ENCODE measurements at regions not wholly inside any gene's neighbourhood (a gene's known extent, or its start where the extent isn't known, plus 50 kb on each side); places are given as distances from the start of the nearest gene placed in this dataset.

DNA sequence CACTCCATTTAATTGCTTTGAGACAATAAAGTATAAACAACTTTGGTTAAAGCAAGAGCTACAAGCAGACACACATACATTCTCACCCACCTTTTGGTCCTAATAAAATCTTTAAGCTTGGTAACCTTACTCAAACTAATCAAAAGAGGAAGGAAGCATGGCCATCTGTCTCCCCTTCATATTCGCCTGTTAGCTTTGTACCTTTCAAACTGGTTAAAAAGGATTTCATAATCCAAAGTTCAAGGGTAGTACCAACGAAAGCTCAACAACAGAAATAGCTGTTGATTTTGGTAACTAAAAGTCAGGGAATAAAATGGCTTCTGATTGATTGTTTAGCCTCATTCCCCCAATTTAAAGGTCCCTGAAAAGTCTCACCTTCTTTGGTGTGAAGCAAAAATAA, 456.9 kb downstream of the BCAT1 start:
- Histone ChIP-seq H3K4me1 (ENCODE audit: insufficient read depth, low read length) (peaks cover 5% of the 10 kb centered on the region), H3K9me3 (ENCODE audit: low read length) (no peaks in the 10 kb centered on the region), H3K27me3 (ENCODE audit: insufficient read depth, low read length) (no peaks in the 10 kb centered on the region), H3K4me3 (ENCODE audit: low read length) (no peak overlapping the region), H3K36me3 (ENCODE audit: insufficient read depth, low read length) (no peaks in the 10 kb centered on the region), H2AFZ (ENCODE audit: low read depth, low read length) (no peak overlapping the region)

DNA sequence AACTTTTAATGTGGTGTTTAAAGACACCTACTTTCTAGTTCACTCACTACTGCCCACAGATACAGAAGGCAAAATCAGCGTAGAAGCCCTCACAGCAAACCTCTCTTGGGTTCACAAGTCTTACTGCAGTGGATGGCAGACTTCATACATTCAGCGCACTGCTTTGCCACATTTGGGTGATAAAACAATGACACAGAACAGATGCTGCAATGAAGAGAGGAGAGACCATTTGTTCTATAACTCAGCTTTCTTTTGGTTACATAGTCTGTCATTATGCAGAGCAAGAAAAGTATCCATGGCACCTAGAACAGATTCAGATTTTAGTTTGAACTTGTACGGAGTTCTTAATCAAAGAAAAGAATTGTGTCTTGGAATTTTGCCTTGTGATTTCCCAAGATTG, 459.0 kb downstream of the BCAT1 start:
- Histone ChIP-seq H3K4me1 (ENCODE audit: insufficient read depth, low read length) (peaks cover 5% of the 10 kb centered on the region), H2AFZ (ENCODE audit: low read depth, low read length) (no peak overlapping the region), H3K4me3 (ENCODE audit: low read length) (no peak overlapping the region), H3K27me3 (ENCODE audit: insufficient read depth, low read length) (no peaks in the 10 kb centered on the region), H3K9me3 (ENCODE audit: low read length) (no peaks in the 10 kb centered on the region), H3K36me3 (ENCODE audit: insufficient read depth, low read length) (no peaks in the 10 kb centered on the region)

DNA sequence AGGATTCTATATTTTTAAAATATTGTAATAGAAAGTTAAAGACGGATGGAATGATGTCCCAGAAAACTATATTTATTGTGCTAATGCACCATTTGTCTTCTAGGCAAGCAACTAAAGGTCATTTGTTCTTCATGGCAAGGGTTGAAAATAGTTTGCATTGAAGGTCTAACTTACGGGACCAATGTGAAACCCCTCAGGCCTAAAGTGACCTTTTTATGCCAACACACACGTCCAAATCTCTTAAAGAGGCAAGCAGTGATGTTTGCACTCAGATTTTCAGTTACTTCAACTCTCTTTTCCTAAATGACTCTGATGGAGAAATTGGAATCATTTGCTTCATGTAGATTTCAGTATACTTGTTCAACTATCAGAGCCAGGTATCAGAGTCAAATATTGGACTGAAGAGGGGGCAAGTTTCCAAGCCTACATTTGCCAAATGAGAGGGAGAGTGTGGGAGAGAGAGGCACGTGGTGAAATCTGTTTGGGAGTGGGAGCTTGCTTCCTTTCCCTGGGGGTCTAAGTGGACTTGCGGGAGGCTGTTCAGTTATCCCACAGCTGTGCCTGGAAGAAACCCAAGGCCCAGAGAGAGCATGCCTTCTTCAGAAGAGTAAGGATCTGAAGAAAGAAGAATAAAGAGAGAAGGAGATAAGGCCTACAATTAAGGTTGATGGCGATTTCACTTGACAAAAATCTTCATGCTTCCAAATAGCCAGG, 459.8 kb downstream of the BCAT1 start:
- Histone ChIP-seq H3K4me1 (ENCODE audit: insufficient read depth, low read length) (peaks cover 5% of the 10 kb centered on the region), H2AFZ (ENCODE audit: low read depth, low read length) (no peak overlapping the region), H3K36me3 (ENCODE audit: insufficient read depth, low read length) (no peaks in the 10 kb centered on the region), H3K27me3 (ENCODE audit: insufficient read depth, low read length) (no peaks in the 10 kb centered on the region), H3K9me3 (ENCODE audit: low read length) (no peaks in the 10 kb centered on the region), H3K4me3 (ENCODE audit: low read length) (no peak overlapping the region)

DNA sequence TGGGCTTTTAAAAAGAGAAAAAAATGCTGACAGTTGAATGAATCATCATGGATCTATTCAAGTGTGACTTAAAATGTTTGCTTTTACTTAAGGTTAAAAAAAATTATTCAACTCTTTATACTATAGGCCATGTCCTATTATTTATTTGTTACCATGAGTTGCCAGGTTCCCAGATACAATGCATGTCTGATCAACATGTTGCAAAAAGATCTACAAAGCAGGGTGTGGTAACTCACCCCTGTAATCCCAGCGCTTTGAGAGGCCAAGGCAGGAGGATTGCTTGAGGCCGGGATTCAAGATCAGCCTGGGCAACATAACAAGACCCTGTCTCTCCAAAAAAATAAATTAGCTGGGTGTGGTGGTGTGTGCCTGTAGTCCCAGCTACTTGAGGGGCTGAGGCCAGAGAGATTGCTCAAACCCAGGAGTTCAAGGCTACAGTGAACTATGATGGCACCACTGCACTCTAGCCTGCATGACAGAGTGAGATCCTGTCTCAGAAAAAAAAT, 460.8 kb downstream of the BCAT1 start:
- no peak overlapping the region for H3K4me3 ChIP-seq (ENCODE audit: low read length)

DNA sequence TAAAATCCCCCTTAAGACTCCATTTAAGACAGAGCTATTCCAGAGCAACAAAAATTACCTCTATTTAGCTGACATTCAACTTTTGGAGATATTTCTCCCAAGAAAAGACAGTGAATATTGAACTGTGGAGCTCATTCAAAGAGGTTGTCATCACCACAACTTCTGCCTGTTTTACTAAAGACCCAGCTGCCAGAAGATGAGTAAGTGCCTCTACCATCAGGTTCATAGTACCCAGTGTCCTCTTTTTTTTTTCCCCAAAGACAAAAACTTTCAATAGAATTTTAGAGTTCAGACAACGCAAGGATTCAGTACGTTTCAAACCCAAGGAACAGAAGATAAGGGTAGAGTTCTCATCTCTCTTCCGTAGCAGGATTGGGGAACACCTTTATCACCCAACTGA, 461.3 kb downstream of the BCAT1 start:
- H2AFZ ChIP-seq (ENCODE audit: low read depth, low read length), result no peak overlapping the region
- no peak overlapping the region for H3K4me3 ChIP-seq (ENCODE audit: low read length)
- H3K27me3 ChIP-seq (ENCODE audit: insufficient read depth, low read length), result no peaks in the 10 kb centered on the region
- H3K36me3 ChIP-seq (ENCODE audit: insufficient read depth, low read length), result no peaks in the 10 kb centered on the region
- no peaks in the 10 kb centered on the region for H3K9me3 ChIP-seq (ENCODE audit: low read length)
- peaks cover 5% of the 10 kb centered on the region for H3K4me1 ChIP-seq (ENCODE audit: insufficient read depth, low read length)

More for the DNA sequence above, 460.8 kb downstream of the BCAT1 start:
- Histone ChIP-seq H2AFZ (ENCODE audit: low read depth, low read length) (no peak overlapping the region), H3K27me3 (ENCODE audit: insufficient read depth, low read length) (no peaks in the 10 kb centered on the region), H3K9me3 (ENCODE audit: low read length) (no peaks in the 10 kb centered on the region), H3K4me1 (ENCODE audit: insufficient read depth, low read length) (peaks cover 5% of the 10 kb centered on the region), H3K36me3 (ENCODE audit: insufficient read depth, low read length) (no peaks in the 10 kb centered on the region)

DNA sequence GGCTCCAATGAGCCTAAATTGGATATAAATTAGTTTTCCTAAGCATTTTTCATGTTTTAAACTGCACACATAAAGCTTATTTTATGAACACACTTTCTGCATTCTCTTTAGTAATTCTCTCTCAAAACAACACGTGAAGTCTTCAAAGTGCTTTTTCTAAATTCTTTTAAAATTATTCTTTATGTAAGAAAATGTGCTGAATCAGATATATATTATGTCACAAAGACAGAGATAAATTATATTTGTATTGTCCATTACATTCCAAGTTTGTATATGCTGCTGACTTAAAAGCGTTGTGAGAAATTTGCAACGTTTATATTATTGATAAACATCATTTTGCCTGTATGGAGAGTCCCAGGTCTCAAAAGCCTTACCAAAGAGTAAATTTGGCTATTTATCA, 465.2 kb downstream of the BCAT1 start:
- Histone ChIP-seq H3K4me1 (ENCODE audit: insufficient read depth, low read length) (peaks cover 9% of the 10 kb centered on the region), H3K36me3 (ENCODE audit: insufficient read depth, low read length) (peaks cover 3% of the 10 kb centered on the region), H3K27me3 (ENCODE audit: insufficient read depth, low read length) (no peaks in the 10 kb centered on the region), H3K9me3 (ENCODE audit: low read length) (peaks cover 2% of the 10 kb centered on the region), H2AFZ (ENCODE audit: low read depth, low read length) (no peak overlapping the region), H3K4me3 (ENCODE audit: low read length) (no peak overlapping the region)

DNA sequence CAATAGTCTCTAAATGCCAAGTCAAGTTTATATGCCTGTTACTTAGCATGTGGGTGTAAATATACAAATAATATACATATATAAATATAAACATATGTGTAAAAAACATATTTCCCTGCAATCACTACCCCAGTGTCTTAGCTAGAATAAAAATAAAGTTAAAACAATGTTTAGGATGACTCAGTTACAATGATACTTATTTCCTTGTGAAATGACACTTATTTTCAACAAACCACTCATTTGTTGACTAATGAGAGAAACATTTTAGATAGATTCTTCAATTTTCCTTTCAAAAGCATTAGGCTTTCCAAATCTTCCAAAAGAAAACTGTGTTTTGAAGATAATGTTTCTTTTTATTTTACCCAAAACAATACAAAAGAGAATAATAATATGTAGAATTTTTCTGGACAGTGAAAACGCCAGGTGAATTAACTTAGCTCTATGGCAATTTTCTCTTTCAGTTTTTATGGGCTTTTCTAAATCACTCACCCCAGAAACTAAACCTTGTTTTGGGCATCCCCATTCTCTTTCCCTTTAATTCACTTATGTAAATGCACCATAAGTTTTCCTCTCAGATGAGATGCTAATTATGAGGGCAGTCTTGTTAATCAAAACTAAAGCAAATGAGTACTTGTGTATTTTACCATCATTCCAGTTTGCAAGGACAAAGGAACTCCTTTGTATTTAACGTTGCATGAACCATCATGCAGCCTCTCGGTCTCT, 465.9 kb downstream of the BCAT1 start:
- peaks cover 3% of the 10 kb centered on the region for H3K36me3 ChIP-seq (ENCODE audit: insufficient read depth, low read length)
- H3K27me3 ChIP-seq (ENCODE audit: insufficient read depth, low read length), result no peaks in the 10 kb centered on the region
- H3K4me1 ChIP-seq (ENCODE audit: insufficient read depth, low read length), result peaks cover 15% of the 10 kb centered on the region
- H3K4me3 ChIP-seq (ENCODE audit: low read length), result no peak overlapping the region
- no peak overlapping the region for H2AFZ ChIP-seq (ENCODE audit: low read depth, low read length)
- peaks cover 2% of the 10 kb centered on the region for H3K9me3 ChIP-seq (ENCODE audit: low read length)

DNA sequence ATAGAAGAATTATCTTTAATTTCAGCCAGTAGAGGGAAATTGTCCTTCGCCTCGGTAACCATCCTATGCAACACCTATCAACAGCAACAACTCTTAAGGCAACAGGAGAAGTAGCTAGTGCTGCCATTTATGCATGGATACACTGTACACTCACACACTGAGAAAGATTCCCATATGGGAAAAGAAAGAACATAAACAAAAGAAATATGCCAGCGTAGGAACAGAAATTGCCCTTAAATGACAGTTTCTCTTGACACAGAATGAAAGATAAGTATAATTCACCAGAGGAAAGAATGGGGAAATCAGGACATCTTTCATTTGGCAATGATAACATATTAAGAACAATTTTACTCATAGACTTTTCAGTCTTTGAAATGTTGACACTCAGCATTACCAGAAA, 466.9 kb downstream of the BCAT1 start:
- no peaks in the 10 kb centered on the region for H3K27me3 ChIP-seq (ENCODE audit: insufficient read depth, low read length)
- no peak overlapping the region for H3K4me3 ChIP-seq (ENCODE audit: low read length)

DNA sequence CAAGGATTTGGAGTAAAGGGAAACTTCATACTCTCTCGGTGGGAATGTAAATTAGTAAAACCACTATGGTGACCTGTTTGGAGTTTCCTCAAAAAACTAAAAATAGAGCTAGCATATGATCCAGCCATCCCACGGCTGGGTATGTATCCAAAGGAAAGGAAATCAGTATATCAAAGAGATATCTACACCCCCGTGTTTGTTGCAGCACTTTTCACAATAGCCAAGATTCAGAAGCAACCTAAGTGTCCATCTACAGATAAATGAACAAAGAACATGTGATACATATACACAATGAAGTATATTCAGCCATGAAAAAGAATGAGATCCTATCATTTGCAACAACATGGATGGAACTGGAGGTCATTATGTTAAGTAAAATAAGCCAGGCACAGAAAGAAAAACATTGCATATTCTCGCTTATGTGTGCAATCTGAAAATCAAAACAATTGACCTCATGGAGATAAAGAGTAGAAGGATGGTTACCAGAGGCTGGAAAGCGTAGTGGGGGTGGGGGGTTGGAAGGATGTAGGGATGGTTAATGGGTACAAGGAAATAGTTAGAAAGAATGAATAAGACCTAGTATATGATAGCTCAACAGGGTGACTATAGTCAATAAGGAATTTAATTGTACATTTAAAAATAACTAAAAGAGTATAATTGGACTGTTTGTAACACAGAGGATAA, 468.0 kb downstream of the BCAT1 start:
- Histone ChIP-seq H3K4me1 (ENCODE audit: insufficient read depth, low read length) (peaks cover 18% of the 10 kb centered on the region), H3K27me3 (ENCODE audit: insufficient read depth, low read length) (no peaks in the 10 kb centered on the region), H2AFZ (ENCODE audit: low read depth, low read length) (no peak overlapping the region), H3K36me3 (ENCODE audit: insufficient read depth, low read length) (peaks cover 5% of the 10 kb centered on the region), H3K9me3 (ENCODE audit: low read length) (peaks cover 2% of the 10 kb centered on the region), H3K4me3 (ENCODE audit: low read length) (no peak overlapping the region)

More for the DNA sequence above, 466.9 kb downstream of the BCAT1 start:
- Histone ChIP-seq H3K4me1 (ENCODE audit: insufficient read depth, low read length) (peaks cover 18% of the 10 kb centered on the region), H2AFZ (ENCODE audit: low read depth, low read length) (no peak overlapping the region), H3K9me3 (ENCODE audit: low read length) (peaks cover 2% of the 10 kb centered on the region), H3K36me3 (ENCODE audit: insufficient read depth, low read length) (peaks cover 3% of the 10 kb centered on the region)

DNA sequence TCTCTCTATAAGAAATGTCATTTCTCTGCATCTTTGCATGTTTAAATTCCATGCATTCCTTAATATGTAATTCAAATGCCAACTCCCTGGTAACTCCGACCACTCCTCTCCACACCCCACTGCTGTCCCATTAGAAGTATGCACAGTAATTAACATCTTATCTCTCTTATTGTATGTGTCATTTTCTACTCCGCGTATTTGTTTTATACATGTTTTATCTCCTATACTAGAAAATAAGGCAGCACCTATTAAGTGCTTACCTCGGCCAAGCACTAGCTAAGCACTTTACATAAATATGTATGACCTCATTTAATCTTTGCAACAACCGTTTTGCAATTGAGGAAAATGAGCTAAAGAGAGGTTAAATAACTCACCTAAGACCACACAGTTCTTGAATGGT, 469.8 kb downstream of the BCAT1 start:
- H3K9me3 ChIP-seq (ENCODE audit: low read length), result peaks cover 5% of the 10 kb centered on the region
- no peak overlapping the region for H3K4me3 ChIP-seq (ENCODE audit: low read length)
- H2AFZ ChIP-seq (ENCODE audit: low read depth, low read length), result no peak overlapping the region
- H3K27me3 ChIP-seq (ENCODE audit: insufficient read depth, low read length), result no peaks in the 10 kb centered on the region
- peaks cover 5% of the 10 kb centered on the region for H3K36me3 ChIP-seq (ENCODE audit: insufficient read depth, low read length)
- H3K4me1 ChIP-seq (ENCODE audit: insufficient read depth, low read length), result peaks cover 18% of the 10 kb centered on the region

DNA sequence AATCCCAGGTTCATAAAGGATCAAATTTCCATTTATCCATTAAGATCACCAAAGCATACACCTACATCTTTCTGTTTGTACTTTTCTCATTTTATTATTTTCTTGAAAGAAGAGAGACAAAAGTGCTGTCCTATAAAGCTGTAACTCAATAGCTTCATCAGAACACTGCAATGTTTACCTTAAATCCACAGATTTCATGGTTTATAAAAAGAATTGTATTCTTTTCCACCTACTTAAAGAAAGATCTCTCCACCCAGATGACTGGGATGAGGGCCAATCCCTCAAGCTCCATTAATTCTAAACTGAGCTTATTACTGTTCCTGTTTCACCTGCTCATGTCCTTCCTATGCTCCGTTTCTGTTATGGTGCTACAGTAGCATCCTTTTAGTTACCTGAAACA, 470.6 kb downstream of the BCAT1 start:
- Histone ChIP-seq H3K4me1 (ENCODE audit: insufficient read depth, low read length) (peaks cover 18% of the 10 kb centered on the region), H3K9me3 (ENCODE audit: low read length) (peaks cover 5% of the 10 kb centered on the region), H3K36me3 (ENCODE audit: insufficient read depth, low read length) (peaks cover 5% of the 10 kb centered on the region)

DNA sequence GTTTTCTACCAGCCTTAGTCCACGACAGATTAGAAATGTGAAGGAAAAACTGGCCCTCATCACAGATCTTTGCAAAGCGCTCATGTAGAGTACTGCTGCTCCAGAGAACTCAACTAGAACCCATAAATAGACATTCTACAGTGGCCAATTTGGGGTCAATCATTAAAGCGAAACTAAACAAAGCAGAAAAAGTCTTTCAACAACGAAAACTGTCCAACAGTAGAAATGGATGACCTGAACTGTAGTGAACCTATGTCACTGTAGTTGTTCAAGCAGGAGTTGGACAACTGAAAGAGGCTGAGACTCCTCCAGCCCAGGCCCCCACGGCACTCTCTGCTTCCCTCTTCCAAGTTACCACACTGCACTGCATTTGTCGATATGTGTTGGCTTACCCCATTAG, 472.6 kb downstream of the BCAT1 start:
- H3K36me3 ChIP-seq (ENCODE audit: insufficient read depth, low read length), result peaks cover 2% of the 10 kb centered on the region
- peaks cover 18% of the 10 kb centered on the region for H3K4me1 ChIP-seq (ENCODE audit: insufficient read depth, low read length)
- no peak overlapping the region for H2AFZ ChIP-seq (ENCODE audit: low read depth, low read length)
- no peaks in the 10 kb centered on the region for H3K27me3 ChIP-seq (ENCODE audit: insufficient read depth, low read length)
- no peak overlapping the region for H3K4me3 ChIP-seq (ENCODE audit: low read length)
- H3K9me3 ChIP-seq (ENCODE audit: low read length), result peaks cover 2% of the 10 kb centered on the region

More for the DNA sequence above, 470.6 kb downstream of the BCAT1 start:
- no peaks in the 10 kb centered on the region for H3K27me3 ChIP-seq (ENCODE audit: insufficient read depth, low read length)
- H2AFZ ChIP-seq (ENCODE audit: low read depth, low read length), result no peak overlapping the region
- no peak overlapping the region for H3K4me3 ChIP-seq (ENCODE audit: low read length)

DNA sequence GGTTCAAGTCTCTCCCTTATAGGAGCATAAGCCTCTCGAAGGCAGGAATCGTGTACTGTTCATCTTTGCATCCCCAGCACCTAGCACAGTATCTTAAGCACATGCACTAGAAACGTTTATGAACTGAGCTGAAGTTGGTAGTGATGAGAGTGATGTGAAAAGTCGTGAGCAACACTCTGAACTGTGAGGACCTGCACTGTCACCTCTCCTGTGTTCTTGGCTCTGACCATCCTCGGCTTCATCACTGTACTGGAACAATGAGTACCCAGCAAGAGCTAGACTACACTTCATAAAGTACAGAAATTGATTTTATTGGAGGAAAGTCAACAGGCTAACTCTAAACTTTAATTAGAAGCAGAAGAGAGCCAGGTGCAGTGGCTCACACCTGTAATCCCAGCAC, 473.6 kb downstream of the BCAT1 start:
- Histone ChIP-seq H2AFZ (ENCODE audit: low read depth, low read length) (no peak overlapping the region), H3K9me3 (ENCODE audit: low read length) (peaks cover 2% of the 10 kb centered on the region)

More for the DNA sequence above, 473.6 kb downstream of the BCAT1 start:
- H3K27me3 ChIP-seq (ENCODE audit: insufficient read depth, low read length), result no peaks in the 10 kb centered on the region
- H3K4me3 ChIP-seq (ENCODE audit: low read length), result no peak overlapping the region
- H3K4me1 ChIP-seq (ENCODE audit: insufficient read depth, low read length), result peaks cover 18% of the 10 kb centered on the region
- peaks cover 2% of the 10 kb centered on the region for H3K36me3 ChIP-seq (ENCODE audit: insufficient read depth, low read length)
